A172 (cell line): ENCODE measurements at regions not wholly inside any gene's neighbourhood (a gene's known extent, or its start where the extent isn't known, plus 50 kb on each side); places are given as distances from the start of the nearest gene placed in this dataset.
"Not testable (repeated sequence)": the region's sequence is repeated elsewhere in the genome, so short reads cannot be mapped to it uniquely, and the experiment has no call there.

Source experiments
- DNase-seq: peaks from one replicate; pipeline ENCODE4 v3.0.0-alpha.2; 2015; ENCODE audit warnings: low spot score

DNA sequence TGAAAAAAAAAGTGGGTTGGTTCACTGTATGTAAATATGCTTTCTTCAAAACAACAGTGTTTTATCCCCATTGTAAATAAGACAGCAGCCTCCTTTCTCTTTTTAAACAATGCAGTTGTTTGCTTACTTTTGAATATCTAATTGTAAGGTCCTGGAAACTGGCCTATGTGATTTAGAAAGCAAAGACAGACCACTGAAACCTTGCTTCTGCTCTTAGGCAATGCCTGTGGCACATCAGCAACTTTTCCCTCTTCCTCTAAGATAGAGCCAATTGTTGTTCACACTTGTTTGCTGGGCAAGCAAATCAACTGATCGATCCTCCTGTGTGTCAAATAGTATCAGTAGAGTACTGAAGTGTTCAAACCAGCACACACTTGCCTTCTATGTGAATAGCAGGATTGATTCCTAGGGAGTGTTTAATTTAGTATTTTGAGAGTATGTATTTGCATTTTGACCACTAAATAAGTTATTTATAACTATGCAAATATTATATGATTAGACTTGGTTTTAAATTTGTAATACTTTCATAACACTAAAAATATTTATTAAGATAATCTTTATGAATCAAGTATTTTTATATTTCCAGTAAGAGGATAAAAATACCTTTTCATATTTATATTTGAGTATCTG is 55.4 kb upstream of the GRPR start:
- DNase-seq = no peak

DNA sequence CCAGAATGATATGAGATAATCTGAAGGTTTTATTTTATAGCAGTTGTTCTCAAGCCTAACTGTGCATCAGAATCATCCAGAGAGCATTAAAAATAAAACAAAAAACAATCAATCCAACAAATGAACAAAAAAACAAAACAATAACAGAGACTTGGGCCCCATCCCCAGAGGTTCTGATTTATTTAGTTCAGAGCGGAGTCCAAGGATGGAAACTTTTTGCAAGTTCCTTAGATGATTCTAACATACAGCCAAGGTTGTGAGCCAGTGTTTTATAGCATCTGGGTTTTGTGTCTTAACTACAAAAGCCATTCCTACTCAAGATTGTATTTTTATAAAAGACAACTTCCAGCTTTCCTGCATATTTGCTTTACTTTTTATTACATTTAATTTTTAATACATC is 59.4 kb upstream of the GRPR start:
- DNase-seq = no peak

- DNase-seq = no peak
These were observed 60.2 kb upstream of the GRPR start for GRCh38 chrX:16063141-16063540.

DNA sequence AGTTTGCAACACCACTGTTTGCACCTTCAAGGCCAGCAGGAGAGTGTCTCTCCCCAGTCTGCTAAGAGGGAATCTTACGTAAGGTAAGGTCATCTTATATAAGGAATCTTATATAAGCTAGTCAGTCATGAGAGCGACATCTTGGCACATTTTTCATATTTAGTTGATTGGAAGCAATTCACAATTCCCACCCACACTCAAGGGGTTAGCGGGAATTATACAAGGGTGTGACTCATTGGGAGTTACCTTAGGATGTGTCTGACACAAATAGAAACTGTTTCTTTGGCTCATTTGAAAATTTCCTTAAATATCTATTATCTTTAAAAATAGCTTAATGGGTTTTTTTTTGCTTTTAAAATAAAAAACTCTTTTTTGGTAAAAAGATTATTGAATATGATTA is 62.1 kb upstream of the GRPR start:
- DNase-seq = no peak

GRCh38 chrX:16060252-16060651 is 63.1 kb upstream of the GRPR start:
- no peak for DNase-seq

GRCh38 chrX:16049126-16049525 is 74.2 kb upstream of the GRPR start:
- DNase-seq = not testable (repeated sequence)

DNA sequence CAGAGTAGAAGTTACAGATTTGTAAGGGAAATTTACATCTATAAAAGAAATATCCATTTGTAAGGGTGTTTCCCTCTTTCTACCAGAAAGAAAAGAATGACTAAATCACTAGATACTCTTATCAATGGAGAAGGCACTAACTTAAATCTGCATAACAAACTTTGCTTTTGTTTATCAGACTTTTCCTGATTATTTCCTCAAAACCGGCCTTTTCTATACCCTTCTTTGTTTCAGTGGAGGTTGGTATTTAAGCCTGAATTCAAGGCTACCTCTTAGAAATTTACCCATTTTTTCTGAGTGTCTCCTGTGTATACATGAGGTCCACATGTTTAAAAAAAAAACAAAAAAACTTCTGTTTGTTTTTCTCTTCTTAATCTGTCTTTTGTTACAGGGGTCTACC is 80.4 kb upstream of the GRPR start:
- DNase-seq = no peak

GRCh38 chrX:16039834-16040233 is 83.5 kb upstream of the GRPR start:
- no peak for DNase-seq

GRCh38 chrX:16039363-16039762 is 84.0 kb upstream of the GRPR start:
- DNase-seq = no peak

DNA sequence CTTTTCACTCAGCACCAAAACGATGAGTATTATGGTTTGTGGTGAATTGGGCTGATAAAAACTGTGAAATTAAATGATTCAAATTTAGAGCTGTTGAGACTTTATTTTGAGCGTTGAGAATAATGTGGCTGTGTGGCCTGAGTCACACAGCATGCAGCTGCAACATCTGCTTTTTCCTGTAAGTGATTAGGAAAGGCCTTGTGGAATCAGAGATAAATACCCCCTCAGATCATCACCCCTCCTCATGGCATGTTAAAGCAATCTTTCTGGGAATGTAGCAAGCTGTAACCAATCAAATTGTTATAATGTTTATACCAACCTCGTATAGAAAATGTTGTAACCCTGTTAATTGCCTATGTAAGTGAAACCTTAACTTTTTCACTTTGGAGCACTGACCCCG is 90.0 kb upstream of the GRPR start:
- DNase-seq = no peak

- no peak for DNase-seq
These were observed 94.8 kb upstream of the GRPR start for GRCh38 chrX:16028576-16028975.

- peak; percentile 74 for DNase-seq
These were observed 99.3 kb upstream of the GRPR start for GRCh38 chrX:16023790-16024734.

DNA sequence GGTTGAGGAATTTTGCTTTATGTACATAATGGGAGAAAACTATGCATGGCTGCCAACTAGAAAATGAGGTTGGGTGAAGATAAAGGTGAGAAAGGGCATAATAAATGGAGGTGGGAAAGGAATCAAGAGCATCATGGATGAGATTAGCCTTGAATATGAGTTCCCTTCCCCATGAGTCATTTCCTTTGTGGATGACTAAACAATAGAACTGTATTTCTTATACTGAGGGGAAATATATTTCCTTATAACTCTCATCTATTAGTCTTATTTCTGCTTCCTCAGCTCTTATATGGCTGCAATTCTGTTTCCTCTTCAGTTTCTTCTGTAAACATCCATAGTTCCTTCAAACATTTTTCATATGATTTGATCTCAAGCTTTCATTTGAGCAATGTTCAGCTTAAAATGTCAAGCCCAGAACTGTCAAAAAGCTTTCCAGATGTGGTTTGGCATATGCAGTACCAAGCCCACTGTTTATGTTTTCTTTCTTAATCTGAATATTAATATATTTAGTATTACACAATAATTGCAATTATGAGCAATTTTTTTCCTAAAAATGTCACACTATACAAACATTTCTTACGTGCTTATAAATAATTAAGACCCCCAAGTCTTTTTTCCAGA is 100.7 kb upstream of the GRPR start:
- peak; percentile 93 for DNase-seq

- DNase-seq = no peak
These were observed 105.1 kb upstream of the GRPR start for GRCh38 chrX:16018291-16018690.

GRCh38 chrX:16014171-16014570 is 109.2 kb upstream of the GRPR start:
- DNase-seq = no peak

DNA sequence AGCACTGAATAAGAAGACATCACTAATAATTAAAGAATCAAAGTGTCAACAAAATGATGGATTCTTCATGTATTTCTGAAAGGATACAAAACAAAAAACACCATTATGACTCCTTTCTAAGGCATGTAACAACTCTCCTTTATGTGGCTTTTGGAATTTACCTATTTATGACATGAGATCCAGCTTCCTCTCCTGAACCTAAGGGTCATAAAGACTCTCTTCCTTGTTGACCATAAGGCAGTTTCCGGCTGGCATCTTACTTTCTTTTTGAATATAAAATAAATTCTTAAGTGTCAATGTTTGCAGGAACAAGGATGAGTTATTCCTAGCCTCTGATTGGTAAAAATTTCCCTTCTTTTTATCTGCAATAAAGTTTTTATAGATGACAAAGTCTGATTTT is 111.1 kb upstream of the GRPR start:
- no peak for DNase-seq

- no peak for DNase-seq
These were observed 117.4 kb upstream of the GRPR start for GRCh38 chrX:16005917-16006316.

GRCh38 chrX:16002185-16002584 is 121.2 kb upstream of the GRPR start:
- peak; percentile 55 for DNase-seq

GRCh38 chrX:15998350-15998749 is 125.0 kb upstream of the GRPR start:
- no peak for DNase-seq

- no peak for DNase-seq
These were observed 133.6 kb upstream of the GRPR start for GRCh38 chrX:15989716-15990115.

GRCh38 chrX:15988661-15989603 is 134.3 kb upstream of the AP1S2 start:
- DNase-seq = peak; percentile 86

- DNase-seq = no peak
These were observed 131.3 kb upstream of the AP1S2 start for GRCh38 chrX:15985937-15986336.
